ENCODE measurements at regions not wholly inside any gene's neighbourhood (a gene's known extent, or its start where the extent isn't known, plus 50 kb on each side); places are given as distances from the start of the nearest gene placed in this dataset.

- no peak for TF ChIP-seq RCOR1 (IDR thresholded peaks at IDR 0.05; ENCODE audit: insufficient replicate concordance, low read length)
- no peak for TF ChIP-seq CTCF (conservative IDR thresholded peaks at IDR 0.05; ENCODE audit: low read depth, low read length)
- TF ChIP-seq MAFK (IDR thresholded peaks at IDR 0.05; ENCODE audit: low read depth, low read length): no peak
- TF ChIP-seq POLR2A (IDR thresholded peaks at IDR 0.05; ENCODE audit: low read depth, low read length): no peak
- no peak for TF ChIP-seq USF2 (IDR thresholded peaks at IDR 0.05; ENCODE audit: low read depth, low read length)
- TF ChIP-seq CHD1 (IDR thresholded peaks at IDR 0.05; ENCODE audit: low read depth, low read length): no peak
- no peak for TF ChIP-seq FOS (IDR thresholded peaks at IDR 0.05; ENCODE audit: low read depth, low read length)
- TF ChIP-seq MXI1 (IDR thresholded peaks at IDR 0.05; ENCODE audit: borderline replicate concordance, low read depth, low read length): no peak
- TF ChIP-seq ELK1 (IDR thresholded peaks at IDR 0.05; ENCODE audit: borderline replicate concordance, low read depth, low read length): no peak
- TF ChIP-seq BHLHE40 (IDR thresholded peaks at IDR 0.05; ENCODE audit: low read depth, low read length): no peak
- no peak for TF ChIP-seq RAD21 (IDR thresholded peaks at IDR 0.05; ENCODE audit: low read length)
- no peak for TF ChIP-seq RFX5 (IDR thresholded peaks at IDR 0.05; ENCODE audit: low read depth, low read length)
- TF ChIP-seq SMC3 (IDR thresholded peaks at IDR 0.05; ENCODE audit: low read depth, low read length): no peak
- TF ChIP-seq CEBPB (IDR thresholded peaks at IDR 0.05; ENCODE audit: low read depth, low read length): no peak
Measured at GRCh38 chr4:54558889-54559677, 98.7 kb upstream of the KIT start.

Measured in IMR-90 (cell line).